ENCODE measurements at regions not wholly inside any gene's neighbourhood (a gene's known extent, or its start where the extent isn't known, plus 50 kb on each side); places are given as distances from the start of the nearest gene placed in this dataset.

DNA sequence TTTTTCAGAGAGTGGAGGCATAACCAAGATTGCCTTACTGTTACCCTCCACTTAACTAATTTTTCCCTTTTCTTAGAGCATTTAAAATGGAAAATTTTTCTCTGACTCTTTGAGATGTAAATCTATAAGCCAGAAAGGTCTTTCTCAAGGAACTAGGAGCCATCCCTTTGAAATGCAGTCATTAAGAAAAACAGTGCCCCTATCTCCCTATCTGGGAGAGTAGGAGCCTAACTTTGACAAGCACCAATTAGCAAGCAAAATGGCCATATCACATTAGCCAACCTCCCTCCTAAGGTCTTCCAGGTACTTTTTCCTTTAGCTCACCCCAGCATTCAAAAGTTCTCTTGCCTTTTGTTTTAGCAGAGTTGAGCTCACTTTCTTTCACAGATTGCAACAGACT lies 570.5 kb downstream of the EPHA7 start:
- DNase-seq (ENCODE audit: low spot score) = no peak
- in situ Hi-C loops (cut with HindIII; ENCODE audit: low sequenced_read_pairs) = no loop called here

DNA sequence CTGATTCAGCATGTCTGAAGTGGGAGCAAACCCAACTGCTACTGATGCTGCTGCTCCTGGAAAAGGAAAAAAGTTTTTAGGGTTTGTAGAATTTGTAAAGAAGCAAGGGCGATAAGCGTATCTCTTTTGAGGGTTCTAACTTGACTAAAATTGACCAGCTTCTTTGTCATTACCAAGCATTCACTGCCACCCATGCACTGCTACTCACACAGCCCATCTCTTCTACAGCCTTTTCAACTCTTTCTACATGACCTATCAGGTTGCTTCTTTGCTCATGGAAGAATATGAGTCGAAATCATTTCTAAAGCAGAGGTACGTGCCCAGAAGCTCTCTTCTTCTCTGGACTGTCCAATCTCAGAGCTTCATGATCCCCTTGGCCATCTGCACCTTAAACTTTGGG lies 570.9 kb downstream of the EPHA7 start:
- in situ Hi-C loops (cut with HindIII; ENCODE audit: low sequenced_read_pairs) = no loop called here
- DNase-seq (ENCODE audit: low spot score) = no peak

DNA sequence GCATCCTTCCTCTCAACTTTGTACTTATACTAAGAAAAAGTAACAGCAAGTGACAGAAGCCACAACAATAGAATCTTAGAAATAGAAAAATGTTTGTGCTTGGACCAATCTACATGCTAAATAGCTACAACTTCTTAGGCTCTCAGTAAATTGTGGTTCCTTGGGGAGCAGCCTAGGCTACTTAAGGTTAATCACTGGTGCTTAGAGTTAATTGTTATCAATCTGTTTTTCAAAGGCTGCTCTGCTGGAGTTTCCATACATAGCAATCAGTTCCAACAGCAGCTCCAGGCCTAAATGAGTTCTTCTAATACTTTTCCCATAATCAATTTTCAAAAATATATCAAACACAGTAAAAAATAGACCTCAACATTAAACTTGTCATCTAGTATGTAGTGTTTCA lies 571.4 kb downstream of the EPHA7 start:
- no peak for DNase-seq (ENCODE audit: low spot score)
- in situ Hi-C loops (cut with HindIII; ENCODE audit: low sequenced_read_pairs) = no loop called here

DNA sequence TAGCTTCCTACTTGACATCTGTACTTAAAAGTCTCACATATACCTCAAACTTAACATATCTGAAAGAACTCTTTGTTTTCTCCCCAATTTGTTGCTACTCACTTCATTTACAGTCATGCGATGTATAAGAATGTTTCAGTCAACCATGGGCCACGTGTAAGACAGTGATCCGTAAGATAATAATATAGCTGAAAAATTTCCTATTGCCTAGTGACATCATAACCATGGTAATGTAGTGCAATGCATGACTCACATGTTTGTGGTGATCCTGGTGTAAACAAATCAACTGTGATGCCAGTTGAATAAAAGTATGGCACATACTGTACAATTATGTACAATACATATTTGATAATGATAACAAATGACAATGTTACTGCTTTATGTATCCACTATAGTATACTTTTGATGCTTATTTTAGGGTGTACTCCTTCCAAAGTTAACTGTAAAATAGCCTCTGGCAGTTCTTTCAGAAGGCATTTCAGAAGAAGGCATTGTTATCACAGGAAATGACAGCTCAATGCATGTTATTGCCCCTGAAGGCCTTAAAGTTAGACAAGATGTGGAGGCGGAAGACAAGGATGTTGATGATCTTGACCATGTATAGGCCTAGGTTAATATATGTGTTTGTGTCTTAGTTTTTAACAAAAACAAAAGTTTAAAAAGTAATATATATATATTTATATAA lies 579.0 kb downstream of the EPHA7 start:
- in situ Hi-C loops (cut with HindIII; ENCODE audit: low sequenced_read_pairs) = no loop called here
- DNase-seq (ENCODE audit: low spot score) = no peak

DNA sequence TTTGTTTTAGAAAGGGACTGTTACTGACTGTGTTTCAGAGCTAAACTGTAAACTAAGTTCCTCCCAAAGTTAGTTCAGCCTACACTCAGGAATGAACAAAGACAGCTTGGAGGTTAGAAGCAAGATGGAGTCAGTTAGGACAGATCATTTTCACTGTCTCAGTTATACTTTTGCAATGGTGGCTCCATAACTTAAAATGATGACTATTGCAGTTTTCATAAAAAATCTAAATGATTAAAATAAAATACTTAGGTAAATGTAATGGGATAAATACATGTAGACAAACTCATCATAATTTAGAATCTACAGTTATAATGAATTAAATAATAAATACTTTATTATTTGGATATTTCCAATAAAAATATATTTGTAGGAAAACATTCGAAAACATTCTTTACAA lies 590.6 kb downstream of the EPHA7 start:
- in situ Hi-C loops (cut with HindIII; ENCODE audit: low sequenced_read_pairs) = no loop called here
- no peak for DNase-seq (ENCODE audit: low spot score)

DNA sequence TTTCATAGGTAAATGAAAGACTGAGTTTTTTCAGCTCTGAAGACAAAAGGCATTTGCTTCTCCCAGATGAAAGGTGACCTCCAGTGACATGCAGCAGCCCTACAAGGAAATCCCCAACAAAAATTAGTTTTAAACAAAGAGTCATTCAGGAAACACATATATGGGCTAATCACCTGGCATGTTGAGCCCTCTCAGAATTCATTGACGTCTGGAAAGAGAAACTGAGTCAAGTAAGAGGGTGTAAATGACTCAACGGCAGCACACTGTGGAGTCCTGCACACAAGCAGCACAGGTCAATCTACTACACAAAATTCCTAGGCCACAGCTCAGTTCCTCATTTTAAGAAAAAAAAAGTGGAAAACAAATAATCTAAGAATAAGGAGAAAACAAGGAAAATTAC lies 592.3 kb downstream of the EPHA7 start:
- DNase-seq (ENCODE audit: low spot score) = no peak
- in situ Hi-C loops (cut with HindIII; ENCODE audit: low sequenced_read_pairs) = no loop called here

DNA sequence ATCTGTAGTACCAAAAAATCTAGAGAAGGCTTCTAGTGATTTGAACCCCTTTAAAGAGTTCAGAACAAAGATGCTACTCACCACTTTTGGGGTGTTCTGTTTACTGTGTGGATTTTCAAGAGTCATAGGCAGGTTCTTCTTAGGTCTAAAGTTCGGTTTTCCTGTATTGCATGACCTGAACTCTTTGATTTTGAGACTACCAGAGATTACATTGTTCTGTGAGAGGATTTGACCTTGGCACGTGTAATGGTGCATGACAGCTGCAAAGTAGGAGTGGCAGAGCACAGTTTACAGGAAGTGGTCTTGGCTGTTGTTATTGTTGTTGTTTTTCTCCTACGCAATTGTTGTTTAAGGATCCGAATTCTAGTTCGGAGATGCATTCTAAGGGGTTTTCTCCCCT lies 592.7 kb downstream of the EPHA7 start:
- no peak for DNase-seq (ENCODE audit: low spot score)
- in situ Hi-C loops (cut with HindIII; ENCODE audit: low sequenced_read_pairs) = no loop called here

DNA sequence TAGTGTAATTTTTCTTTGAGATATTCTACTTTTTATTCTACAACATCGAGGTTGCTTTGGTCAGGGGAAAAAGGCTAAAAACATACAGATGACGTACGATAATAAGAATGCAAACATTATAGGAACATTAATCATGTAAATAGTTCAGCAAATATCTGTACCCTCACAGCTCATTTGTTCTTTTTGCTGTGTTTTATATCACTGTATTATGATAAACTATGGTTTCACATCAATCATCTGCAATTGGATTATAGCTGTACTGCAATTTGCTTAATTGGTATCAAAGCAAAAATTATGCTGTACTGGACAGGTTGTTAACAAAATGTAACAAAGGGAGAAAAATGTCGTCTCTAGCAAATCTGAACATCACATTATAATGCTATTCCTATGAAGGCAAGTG lies 597.1 kb downstream of the EPHA7 start:
- in situ Hi-C loops (cut with HindIII; ENCODE audit: low sequenced_read_pairs) = no loop called here
- DNase-seq (ENCODE audit: low spot score) = no peak

DNA sequence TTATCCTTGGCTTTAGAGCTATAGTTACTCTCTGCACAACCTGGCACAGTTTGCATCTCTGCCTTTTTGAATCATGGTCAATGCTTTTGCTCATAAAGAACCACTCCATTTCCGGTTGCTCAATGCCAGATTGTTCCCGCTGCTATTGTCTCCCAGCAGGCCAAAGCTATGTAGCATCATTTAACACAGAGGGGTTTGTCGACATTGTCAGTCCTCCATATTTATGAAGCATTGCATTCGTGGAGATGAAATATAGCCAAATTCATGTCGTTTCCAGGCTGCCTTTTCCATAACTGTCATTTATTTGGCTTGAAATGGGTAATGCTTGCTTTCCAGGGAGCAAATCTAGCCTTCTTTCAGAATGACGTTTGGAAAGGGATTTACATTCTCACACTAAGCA lies 598.8 kb downstream of the EPHA7 start:
- peak; percentile 52 for DNase-seq (ENCODE audit: low spot score)
- in situ Hi-C loops (cut with HindIII; ENCODE audit: low sequenced_read_pairs) = no loop called here

DNA sequence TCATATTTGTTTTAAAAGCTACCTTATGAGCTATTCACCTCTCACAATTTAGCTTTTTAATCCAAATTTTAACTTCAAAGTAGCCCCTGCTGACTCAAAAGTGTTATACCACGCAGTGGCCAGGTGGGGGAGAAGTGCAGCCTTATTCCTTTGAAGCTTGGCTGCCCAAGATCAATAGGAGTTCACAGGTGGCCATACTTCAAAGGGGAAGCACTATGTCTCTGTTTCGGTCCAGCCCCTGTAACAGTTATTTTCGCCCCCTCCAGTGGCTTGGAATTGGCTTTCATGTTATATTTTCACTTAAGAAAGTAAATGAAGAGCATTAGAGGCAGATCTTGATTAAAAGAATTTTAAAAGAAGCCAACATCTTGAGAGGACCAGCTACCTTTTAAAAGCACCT lies 608.4 kb downstream of the EPHA7 start:
- DNase-seq (ENCODE audit: low spot score) = peak; percentile 25
- in situ Hi-C loops (cut with HindIII; ENCODE audit: low sequenced_read_pairs) = no loop called here

DNA sequence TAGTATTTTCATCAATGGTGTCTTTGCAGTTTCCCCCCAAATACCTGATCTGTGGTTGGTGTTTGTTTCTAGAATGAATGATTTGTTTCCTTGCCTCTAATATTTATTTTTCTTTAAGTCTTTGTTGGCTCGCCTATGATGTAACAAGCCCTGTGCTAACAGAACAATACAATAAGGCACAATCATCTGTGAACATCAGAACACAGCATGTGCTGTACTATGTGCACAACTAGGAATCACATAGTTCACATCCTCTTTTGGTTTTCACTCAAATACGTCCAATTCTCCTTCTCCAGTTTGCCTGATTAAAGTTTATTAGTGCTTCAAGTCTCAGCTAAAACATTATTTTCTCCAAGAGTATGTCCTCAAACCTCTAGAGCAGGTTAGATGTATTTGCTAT lies 613.1 kb downstream of the EPHA7 start:
- DNase-seq (ENCODE audit: low spot score) = no peak
- in situ Hi-C loops (cut with HindIII; ENCODE audit: low sequenced_read_pairs) = no loop called here

DNA sequence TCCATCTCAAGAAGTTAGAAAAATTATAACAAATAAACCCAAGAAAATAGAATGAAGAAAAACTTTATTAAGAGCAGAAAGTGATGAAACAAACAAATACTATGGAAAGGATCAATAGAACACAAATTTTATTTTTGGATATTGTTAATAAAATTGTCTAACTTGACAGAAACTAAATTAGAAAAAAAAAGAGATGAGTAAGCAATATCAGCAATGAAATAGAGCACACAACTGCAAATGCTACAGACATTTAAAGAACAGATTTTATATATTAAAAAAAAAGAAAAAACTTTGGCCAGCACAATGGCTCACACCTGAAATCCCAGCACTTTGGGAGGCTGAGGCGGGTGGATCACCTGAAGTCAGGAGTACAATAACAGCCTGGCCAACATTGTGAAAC lies 628.0 kb downstream of the EPHA7 start:
- in situ Hi-C loops (cut with HindIII; ENCODE audit: low sequenced_read_pairs) = no loop called here
- no peak for DNase-seq (ENCODE audit: low spot score)

DNA sequence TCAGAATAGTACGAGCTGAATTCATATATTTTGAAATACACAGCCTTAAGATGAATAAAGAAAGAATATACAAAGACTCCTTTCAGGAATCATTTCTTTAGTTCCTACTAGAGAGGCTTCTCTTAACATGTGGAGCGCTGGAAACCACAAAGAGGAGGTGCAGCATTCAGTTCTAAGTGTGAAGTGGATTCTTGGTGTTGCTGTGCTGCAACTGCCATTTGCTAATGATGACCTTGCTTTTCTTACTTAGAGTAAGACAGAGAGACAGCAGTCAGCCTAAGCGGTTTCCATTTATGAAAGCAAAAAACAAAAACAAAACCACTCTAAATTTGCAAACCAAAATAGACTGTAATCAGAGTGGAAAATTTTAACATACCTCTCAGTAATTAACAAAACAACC lies 629.0 kb downstream of the EPHA7 start:
- in situ Hi-C loops (cut with HindIII; ENCODE audit: low sequenced_read_pairs) = no loop called here
- no peak for DNase-seq (ENCODE audit: low spot score)

DNA sequence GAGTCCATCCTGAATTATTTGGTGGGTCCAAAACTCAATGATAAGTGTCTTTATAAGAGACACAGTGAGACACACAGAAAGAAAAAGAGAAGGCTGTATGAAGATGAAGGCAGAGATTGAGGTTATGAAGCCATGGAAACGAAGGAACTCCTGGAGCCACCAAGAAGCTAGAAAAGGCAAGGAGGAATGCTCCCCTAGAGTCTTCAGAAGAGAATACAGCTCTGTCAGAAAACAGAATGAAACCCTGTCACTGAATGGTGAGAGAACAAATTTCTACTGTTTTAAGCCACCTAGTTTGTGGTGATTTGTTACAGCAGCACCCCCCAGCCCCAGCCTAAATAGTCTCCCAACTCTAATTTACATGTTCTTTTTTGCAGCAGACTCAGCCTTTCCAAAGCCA lies 635.1 kb downstream of the EPHA7 start:
- in situ Hi-C loops (cut with HindIII; ENCODE audit: low sequenced_read_pairs) = no loop called here
- DNase-seq (ENCODE audit: low spot score) = no peak

DNA sequence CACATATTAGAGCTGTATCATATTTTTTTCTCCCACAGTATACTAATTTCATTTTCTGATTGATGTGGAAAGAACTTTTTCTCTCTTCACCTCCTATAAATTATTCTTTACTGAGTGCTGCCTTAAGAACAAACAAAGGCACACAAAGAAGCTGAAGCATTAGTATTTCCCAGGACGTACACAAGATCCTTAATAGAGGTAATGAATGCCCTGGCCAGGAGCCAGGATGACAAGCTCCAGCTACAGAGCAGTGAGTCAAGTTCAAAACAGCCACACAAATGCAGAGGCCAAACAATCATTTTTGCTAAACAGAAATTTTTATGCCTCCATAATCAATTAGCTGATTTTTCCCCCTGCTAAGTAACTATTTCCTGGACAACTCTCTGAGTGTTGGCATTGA lies 639.6 kb downstream of the EPHA7 start:
- no peak for DNase-seq (ENCODE audit: low spot score)
- in situ Hi-C loops (cut with HindIII; ENCODE audit: low sequenced_read_pairs) = no loop called here

DNA sequence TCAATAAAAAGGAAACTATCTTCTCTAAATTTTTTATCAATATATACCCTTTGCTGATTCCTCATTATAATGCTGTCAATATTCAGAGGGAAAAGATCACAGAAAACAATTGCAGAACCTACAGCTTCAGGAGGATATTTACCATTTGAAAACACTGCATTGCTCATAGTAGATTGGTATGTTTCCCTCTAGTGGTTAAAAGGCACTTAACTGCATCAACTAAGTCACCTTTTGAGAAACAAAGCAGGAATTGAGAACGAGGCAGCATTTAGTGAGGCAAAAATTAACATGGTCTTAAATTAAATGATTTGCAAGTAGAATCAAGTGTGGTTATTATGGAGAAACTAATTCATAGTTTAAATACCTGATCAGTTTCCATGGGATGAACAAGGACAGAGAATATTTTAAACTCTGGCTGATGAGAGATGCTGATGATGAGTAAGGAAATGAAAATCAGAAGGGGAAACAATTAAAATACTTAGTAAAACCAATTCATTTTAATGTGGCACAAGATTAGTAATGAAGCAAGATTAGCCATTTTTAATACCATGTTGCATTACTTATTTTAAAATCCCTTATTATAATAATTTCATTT lies 642.1 kb downstream of the EPHA7 start:
- in situ Hi-C loops (cut with HindIII; ENCODE audit: low sequenced_read_pairs) = no loop called here
- peak; percentile 49 for DNase-seq (ENCODE audit: low spot score)

DNA sequence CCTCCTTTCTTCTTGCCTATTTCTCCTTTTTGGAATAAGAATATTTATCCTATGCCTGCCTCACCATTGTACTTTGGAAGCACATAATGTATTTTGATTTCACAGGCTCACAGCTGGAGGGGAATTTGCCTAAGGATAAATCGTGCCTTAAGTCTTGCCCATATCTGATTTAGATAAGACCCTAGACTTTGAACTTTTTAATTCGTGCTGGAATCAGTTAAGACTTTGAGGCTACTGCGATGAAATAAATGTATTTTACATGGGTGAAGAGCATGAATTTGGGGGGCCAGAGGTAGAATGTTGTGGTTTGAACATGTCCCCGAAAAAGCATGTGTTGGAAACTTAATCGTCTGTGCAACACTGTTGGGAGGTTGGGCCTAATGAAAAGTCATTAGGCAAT lies 648.8 kb downstream of the EPHA7 start:
- in situ Hi-C loops (cut with HindIII; ENCODE audit: low sequenced_read_pairs) = no loop called here
- no peak for DNase-seq (ENCODE audit: low spot score)

DNA sequence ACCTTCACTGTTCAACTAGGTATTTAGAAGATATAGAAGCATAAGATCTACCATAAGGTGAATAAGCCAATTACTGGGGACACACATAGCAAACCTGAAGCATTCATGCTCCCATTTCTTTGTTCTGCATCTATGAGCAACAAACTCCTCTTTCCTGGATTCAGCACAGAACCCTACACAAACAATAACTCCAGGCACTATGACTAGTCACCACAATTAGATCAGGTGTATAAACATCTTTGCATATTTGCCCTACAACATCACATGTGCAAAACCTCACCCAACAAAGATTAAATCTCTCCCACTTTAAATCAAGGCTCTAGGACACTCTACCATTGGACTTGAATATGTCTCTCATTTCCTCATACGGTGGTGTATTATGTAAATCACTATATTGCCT lies 652.3 kb downstream of the EPHA7 start:
- DNase-seq (ENCODE audit: low spot score) = no peak

DNA sequence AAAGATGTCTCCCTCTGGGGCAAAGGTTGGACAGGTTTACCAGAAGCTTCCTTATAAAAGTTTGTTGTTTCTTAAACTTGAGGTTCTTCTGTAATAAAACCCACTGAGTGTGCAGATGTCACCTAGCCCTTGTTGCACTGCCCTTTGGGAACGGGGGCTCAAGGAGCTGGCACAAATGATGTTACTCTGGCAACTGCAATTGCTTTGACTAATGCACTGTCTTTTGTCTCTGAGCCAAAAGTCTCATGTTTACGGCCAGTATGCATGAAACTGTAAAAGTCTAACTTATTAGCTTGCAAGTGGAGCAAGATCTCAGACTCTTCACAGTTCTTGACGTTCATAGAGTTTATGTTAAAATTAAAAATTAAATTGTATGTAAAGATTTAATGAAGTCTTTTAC lies 655.7 kb downstream of the EPHA7 start:
- in situ Hi-C loops (cut with HindIII; ENCODE audit: low sequenced_read_pairs) = no loop called here
- no peak for DNase-seq (ENCODE audit: low spot score)

More for the DNA sequence above, 652.3 kb downstream of the EPHA7 start:
- in situ Hi-C loops (cut with HindIII; ENCODE audit: low sequenced_read_pairs) = no loop called here

DNA sequence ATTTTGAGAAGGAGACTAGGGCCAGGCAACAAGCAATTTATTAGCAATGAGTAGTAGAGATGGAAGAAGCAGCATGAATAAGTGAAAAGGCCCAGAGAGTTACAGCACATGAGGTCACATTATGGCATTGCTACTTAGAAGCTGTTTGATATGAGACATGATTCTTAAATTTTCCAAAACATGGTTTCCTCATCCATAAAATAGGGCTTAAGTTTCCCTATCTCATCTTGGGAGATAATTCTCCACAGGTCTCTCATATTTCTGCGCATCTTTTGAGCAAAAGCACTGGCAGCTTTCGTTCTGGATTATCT lies 656.1 kb downstream of the EPHA7 start:
- no peak for DNase-seq (ENCODE audit: low spot score)
- in situ Hi-C loops (cut with HindIII; ENCODE audit: low sequenced_read_pairs) = no loop called here

DNA sequence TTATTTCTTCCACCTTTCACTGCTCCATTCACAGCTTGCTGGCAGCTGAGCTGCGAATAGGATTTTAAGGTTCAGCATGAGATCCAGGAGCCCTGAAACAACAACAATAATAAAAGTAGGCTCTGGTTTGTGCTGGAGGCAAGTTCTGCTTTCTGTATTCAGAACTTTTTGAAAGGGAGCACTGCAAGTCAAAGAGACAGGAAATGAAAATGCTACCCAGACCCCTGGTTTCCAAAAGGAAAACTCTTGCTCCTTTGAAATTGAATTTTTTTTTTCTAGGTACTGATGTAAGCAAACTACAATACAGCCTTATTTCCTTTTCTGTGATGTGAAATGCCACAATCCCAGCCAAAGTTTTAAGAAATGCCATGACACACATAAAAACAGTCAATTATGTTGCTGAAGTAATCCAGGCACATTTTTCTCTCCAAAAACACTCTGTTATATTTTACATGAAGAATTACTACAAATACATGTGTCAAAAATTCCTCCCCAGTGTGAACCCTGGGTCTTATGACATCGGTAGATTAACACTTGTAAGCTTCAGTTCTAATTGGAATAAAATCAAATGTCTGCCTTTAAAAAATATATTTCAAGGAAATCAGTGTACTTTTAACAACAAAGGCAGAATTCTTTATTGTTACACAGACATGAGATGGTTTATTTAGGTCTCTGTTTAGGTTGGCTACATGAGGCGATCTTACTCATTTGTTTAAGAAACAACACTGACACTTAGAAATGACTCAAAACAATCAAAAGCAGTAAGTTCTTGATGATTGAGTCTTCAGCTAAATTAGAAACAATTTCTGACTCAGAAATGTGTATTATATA lies 656.7 kb downstream of the EPHA7 start:
- in situ Hi-C loops (cut with HindIII; ENCODE audit: low sequenced_read_pairs) = no loop called here
- no peak for DNase-seq (ENCODE audit: low spot score)
